ENCODE measurements at regions not wholly inside any gene's neighbourhood (a gene's known extent, or its start where the extent isn't known, plus 50 kb on each side); places are given as distances from the start of the nearest gene placed in this dataset.
"Not testable (repeated sequence)": the region's sequence is repeated elsewhere in the genome, so short reads cannot be mapped to it uniquely, and the experiment has no call there.

DNA sequence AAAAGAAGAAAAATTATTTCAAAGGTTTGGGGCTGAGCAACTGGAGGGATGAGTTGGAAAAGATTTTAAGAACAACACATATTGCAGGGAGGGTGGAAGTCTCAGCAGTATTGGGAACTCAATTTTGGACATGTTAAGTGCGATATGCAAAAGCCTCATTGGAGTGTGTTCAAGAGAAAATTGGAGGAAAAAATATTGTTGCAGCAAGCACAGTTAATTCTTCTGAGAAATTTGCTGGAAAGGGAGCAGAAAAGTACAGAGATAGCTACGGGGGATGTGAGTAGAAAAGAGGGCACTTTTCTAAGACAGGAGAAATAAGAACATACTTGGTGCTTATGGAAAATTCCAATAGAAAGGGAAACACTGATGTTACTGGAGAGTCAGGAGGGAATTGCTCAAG is 59.8 kb upstream of the MAGI2 start:
- WGBS, 2 donors = 74 to 76% methylated on average over 2 of the region's 2 CpGs

DNA sequence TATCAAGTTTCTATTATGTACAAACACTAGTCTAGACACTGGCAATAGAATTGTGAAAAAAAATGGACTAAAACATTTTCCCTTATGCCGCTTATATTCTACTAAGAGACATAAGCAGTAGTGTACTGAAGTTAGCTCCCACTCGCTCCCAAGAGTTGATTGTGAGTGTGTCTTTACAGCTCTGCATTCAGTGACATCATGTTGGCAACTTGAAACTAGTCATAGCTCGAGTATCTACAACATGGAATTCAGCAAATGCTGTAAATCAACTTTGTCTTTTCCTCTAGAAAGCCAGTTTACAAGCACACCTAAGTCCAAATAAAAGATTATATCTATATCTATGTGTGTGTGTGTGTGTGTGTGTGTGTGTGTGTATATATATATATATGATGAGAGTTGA is 58.8 kb upstream of the MAGI2 start:
- 63 to 64% methylated on average over 3 of the region's 3 CpGs for WGBS, 2 donors
- H3K4me3 ChIP-seq (ENCODE audit: low read depth, poor library complexity, severe bottlenecking) = no peak overlapping the region
- no peak for DNase-seq (ENCODE audit: low spot score in 2 of 2)
- TF ChIP-seq POLR2A (IDR thresholded peaks at IDR 0.05) = no peak
- TF ChIP-seq, protein P1, sequence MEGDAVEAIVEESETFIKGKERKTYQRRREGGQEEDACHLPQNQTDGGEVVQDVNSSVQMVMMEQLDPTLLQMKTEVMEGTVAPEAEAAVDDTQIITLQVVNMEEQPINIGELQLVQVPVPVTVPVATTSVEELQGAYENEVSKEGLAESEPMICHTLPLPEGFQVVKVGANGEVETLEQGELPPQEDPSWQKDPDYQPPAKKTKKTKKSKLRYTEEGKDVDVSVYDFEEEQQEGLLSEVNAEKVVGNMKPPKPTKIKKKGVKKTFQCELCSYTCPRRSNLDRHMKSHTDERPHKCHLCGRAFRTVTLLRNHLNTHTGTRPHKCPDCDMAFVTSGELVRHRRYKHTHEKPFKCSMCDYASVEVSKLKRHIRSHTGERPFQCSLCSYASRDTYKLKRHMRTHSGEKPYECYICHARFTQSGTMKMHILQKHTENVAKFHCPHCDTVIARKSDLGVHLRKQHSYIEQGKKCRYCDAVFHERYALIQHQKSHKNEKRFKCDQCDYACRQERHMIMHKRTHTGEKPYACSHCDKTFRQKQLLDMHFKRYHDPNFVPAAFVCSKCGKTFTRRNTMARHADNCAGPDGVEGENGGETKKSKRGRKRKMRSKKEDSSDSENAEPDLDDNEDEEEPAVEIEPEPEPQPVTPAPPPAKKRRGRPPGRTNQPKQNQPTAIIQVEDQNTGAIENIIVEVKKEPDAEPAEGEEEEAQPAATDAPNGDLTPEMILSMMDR (IDR thresholded peaks at IDR 0.05) = no peak
- intact Hi-C loops (cut with DNase I; ENCODE audit: low total_unique reads) = no loop called here

More for the DNA sequence above, 59.8 kb upstream of the MAGI2 start:
- DNase-seq (ENCODE audit: low spot score in 2 of 2) = no peak
- no peak overlapping the region for H3K4me3 ChIP-seq (ENCODE audit: low read depth, poor library complexity, severe bottlenecking)
- TF ChIP-seq, protein P1 (IDR thresholded peaks at IDR 0.05) = no peak
- no peak for TF ChIP-seq POLR2A (IDR thresholded peaks at IDR 0.05)
- intact Hi-C loops (cut with DNase I; ENCODE audit: low total_unique reads) = no loop called here

DNA sequence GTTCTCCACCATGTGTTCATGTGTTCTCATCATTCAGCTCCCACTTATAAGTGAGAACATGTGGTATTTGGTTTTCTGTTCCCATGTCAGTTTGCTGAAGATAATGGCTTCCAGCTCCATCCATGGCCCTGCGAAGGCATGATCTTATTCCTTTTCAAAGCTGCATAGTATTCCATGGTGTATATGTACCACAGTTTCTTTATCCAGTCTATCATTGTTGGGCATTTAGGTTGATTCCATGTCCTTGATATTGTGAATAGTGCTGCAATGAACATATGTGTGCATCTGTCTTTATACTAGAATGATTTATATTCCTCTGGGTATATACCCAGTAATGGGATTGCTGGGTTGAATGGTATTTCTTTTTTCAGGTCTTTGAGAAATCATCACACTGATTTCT is 57.6 kb upstream of the MAGI2 start:
- H3K4me3 ChIP-seq (ENCODE audit: low read depth, poor library complexity, severe bottlenecking); DNase-seq (ENCODE audit: low spot score in 2 of 2); intact Hi-C loops (cut with DNase I; ENCODE audit: low total_unique reads): not testable (repeated sequence)
- WGBS, 2 donors = 92 to 100% methylated on average over 1 of the region's 1 CpG

DNA sequence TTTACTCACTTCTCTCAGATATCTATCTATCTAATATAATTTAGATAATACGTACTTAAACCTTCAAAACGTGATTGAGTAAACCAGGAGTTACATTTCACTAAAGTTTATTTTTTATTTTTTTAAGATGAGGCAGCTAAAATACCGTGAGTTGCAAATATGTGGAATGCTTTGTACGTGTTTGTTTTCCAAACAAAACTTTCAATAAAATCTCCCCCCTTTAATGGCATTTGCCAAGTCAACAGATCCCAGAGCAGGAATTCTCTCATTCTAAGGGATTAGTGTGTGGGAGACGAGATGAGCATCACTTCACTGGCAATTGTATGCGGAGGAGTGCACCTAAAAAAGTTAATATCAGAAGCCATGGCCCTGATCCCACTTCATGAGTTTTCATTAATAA is 53.7 kb upstream of the MAGI2 start:
- WGBS, 2 donors = 59 to 72% methylated on average over 6 of the region's 6 CpGs
- no peak for TF ChIP-seq POLR2A (IDR thresholded peaks at IDR 0.05)
- TF ChIP-seq, protein P1 (IDR thresholded peaks at IDR 0.05) = no peak

DNA sequence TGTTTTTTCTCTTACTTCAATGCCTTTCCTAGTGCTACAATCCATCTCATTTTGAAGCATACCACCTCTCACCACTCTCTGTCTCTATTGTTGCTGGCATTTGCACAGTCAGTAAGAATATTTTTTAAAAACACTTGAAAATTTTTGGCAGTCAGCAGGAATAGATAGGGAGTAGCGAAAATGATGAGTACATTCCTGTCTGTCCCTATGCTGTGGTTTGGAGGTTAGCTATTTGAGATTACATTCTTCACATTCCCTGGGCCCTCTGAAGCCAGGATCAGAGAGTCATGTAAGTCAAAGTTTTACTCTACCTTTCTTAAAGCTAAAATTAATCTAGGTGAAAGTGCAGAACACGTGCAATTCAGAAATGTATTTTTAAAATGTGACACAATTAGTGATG is 53.0 kb upstream of the MAGI2 start:
- DNase-seq (ENCODE audit: low spot score in 2 of 2) = no peak
- TF ChIP-seq, protein P1 (IDR thresholded peaks at IDR 0.05) = no peak
- H3K4me3 ChIP-seq (ENCODE audit: low read depth, poor library complexity, severe bottlenecking) = no peak overlapping the region
- WGBS, 2 donors = 49% methylated on average over 2 of the region's 2 CpGs
- intact Hi-C loops (cut with DNase I; ENCODE audit: low total_unique reads) = no loop called here

More for the DNA sequence above, 53.7 kb upstream of the MAGI2 start:
- H3K4me3 ChIP-seq (ENCODE audit: low read depth, poor library complexity, severe bottlenecking) = no peak overlapping the region
- DNase-seq (ENCODE audit: low spot score in 2 of 2) = no peak
- intact Hi-C loops (cut with DNase I; ENCODE audit: low total_unique reads) = no loop called here

DNA sequence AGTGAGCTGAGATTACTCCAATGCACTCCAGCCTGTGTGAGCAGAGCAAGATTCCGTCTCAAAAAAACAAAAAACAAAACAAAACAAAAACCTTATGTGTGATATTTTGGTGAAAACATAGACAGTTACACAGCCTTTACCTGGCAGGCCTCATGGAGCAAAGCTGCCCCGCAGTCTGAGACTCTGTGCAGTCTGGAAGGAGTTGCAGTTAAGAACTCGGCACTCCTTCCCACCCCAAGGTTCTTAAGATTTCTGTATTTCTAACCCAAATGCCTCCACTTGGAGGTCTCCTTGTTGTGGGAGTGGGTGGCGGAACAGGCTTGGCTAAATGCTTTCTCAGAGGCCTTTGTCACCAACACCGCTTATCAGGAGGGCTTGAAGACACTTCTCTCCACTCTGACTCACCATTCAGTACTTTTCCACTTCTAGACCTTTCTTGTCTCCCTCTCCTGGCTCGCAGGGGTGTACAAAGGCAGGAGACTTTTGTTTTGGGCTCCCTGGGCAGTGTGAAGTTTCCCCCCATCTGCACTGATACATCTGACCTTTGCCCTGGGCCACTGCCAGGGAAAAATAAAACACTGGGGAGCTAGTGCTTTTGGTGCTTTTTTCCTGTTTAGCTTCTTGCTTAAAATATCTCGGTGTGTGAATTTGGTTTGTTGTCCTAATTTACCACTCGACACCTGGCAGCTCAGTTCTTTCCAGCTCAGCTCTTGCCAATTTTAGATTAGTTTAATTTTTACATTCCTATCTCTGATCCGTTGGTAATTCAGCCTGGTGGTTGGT is 51.3 kb upstream of the MAGI2 start:
- no peak for DNase-seq (ENCODE audit: low spot score in 2 of 2)
- intact Hi-C loops (cut with DNase I; ENCODE audit: low total_unique reads) = no loop called here

More for the DNA sequence above, 51.3 kb upstream of the MAGI2 start:
- no peak for TF ChIP-seq POLR2A (IDR thresholded peaks at IDR 0.05)
- TF ChIP-seq, protein P1 (IDR thresholded peaks at IDR 0.05) = no peak
- 74 to 77% methylated on average over 9 of the region's 9 CpGs for WGBS, 2 donors
- H3K4me3 ChIP-seq (ENCODE audit: low read depth, poor library complexity, severe bottlenecking) = no peak overlapping the region
